ENCODE measurements at regions not wholly inside any gene's neighbourhood (a gene's known extent, or its start where the extent isn't known, plus 50 kb on each side); places are given as distances from the start of the nearest gene placed in this dataset.

DNA sequence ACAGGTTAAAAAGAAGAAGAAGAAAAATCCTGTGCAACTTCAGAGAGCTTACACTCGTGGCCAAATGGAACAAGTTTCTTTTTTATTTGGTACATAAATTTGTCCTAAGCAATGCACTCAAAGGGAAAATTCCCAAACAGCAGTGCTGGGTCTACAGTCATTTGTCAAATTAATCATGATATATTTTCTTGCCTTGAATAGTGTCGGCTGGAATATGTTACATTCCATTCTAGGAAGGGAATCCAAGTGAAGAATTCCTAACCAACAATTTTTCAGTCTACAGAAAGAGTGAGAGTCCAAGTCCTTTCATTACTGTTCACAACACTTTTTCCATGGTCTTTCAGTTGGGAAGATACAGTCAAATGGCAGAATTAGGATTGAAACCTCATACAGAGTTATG, 63.9 kb downstream of the HAND2 start:
- TF ChIP-seq, protein P1, sequence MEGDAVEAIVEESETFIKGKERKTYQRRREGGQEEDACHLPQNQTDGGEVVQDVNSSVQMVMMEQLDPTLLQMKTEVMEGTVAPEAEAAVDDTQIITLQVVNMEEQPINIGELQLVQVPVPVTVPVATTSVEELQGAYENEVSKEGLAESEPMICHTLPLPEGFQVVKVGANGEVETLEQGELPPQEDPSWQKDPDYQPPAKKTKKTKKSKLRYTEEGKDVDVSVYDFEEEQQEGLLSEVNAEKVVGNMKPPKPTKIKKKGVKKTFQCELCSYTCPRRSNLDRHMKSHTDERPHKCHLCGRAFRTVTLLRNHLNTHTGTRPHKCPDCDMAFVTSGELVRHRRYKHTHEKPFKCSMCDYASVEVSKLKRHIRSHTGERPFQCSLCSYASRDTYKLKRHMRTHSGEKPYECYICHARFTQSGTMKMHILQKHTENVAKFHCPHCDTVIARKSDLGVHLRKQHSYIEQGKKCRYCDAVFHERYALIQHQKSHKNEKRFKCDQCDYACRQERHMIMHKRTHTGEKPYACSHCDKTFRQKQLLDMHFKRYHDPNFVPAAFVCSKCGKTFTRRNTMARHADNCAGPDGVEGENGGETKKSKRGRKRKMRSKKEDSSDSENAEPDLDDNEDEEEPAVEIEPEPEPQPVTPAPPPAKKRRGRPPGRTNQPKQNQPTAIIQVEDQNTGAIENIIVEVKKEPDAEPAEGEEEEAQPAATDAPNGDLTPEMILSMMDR (conservative IDR thresholded peaks at IDR 0.05) = no peak
- no peak for TF ChIP-seq EZH2 (IDR thresholded peaks at IDR 0.05; ENCODE audit: low read depth)
